Suprapubic skin (tissue), 4 donors: ENCODE measurements at regions not wholly inside any gene's neighbourhood (a gene's known extent, or its start where the extent isn't known, plus 50 kb on each side); places are given as distances from the start of the nearest gene placed in this dataset.

Source experiments
- EP300 ChIP-seq: sonication (generic); formaldehyde crosslinking; IDR thresholded peaks from one replicate; pipeline ENCODE4 v1.6.1; 2017; ENCODE audit warnings: antibody characterized with exemption
- POLR2A ChIP-seq, 2 donors: fragments of 450-650 bp; IDR thresholded peaks; one replicate each; pipeline ENCODE4 v1.6.1; 2017; ENCODE audit warnings: antibody characterized with exemption in 2 of 2, mild to moderate bottlenecking in 2 of 2, moderate library complexity in 2 of 2
- POLR2AphosphoS5 ChIP-seq, 3 donors: sonication (generic); formaldehyde crosslinking; IDR thresholded peaks; one replicate each; pipeline ENCODE4 v1.6.1; 2017; ENCODE audit warnings: antibody characterized with exemption in 3 of 3
- TF ChIP-seq, protein P1 (sequence below), 2 donors: fragments of 200-600 bp in 1 of 2; fragments of 450-650 bp in 1 of 2; sonication (generic) in 1 of 2; IDR thresholded peaks; one replicate each; pipeline ENCODE4 v1.5.1; 2016 to 2019; ENCODE audit warnings: antibody characterized with exemption in 2 of 2, mild to moderate bottlenecking in 1 of 2, moderate library complexity in 1 of 2

DNA sequence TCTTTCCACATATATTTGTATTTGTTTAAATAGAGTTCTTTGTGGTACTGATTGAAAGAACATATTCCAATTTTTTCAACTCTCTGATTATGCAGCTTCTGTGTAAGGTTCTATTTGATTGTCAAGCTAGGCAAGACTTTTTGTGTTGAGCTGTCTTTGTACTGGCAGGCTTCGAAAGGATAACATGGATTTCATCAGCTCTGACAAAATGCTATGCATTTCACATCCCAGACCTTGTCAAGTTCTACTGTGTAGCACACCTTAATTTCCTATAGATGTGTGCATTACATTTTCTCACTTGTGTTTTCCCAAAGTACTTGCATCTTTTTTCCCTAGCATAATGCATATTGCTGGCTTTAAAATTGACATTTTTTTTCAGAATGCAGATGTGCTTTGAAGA is 555.0 kb upstream of the GYPC start:
- TF ChIP-seq, protein P1, sequence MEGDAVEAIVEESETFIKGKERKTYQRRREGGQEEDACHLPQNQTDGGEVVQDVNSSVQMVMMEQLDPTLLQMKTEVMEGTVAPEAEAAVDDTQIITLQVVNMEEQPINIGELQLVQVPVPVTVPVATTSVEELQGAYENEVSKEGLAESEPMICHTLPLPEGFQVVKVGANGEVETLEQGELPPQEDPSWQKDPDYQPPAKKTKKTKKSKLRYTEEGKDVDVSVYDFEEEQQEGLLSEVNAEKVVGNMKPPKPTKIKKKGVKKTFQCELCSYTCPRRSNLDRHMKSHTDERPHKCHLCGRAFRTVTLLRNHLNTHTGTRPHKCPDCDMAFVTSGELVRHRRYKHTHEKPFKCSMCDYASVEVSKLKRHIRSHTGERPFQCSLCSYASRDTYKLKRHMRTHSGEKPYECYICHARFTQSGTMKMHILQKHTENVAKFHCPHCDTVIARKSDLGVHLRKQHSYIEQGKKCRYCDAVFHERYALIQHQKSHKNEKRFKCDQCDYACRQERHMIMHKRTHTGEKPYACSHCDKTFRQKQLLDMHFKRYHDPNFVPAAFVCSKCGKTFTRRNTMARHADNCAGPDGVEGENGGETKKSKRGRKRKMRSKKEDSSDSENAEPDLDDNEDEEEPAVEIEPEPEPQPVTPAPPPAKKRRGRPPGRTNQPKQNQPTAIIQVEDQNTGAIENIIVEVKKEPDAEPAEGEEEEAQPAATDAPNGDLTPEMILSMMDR (IDR thresholded peaks at IDR 0.05): no peak
- TF ChIP-seq POLR2A (IDR thresholded peaks at IDR 0.05) (no peak), EP300 (no peak), POLR2AphosphoS5 (IDR thresholded peaks at IDR 0.05) (no peak)
